NCI-H146 treated with DMSO at 0.1 percent for 48 hours (cell line): ENCODE measurements at regions not wholly inside any gene's neighbourhood (a gene's known extent, or its start where the extent isn't known, plus 50 kb on each side); places are given as distances from the start of the nearest gene placed in this dataset.
"Not testable (repeated sequence)": the region's sequence is repeated elsewhere in the genome, so short reads cannot be mapped to it uniquely, and the experiment has no call there.

Experiments used
- DNase-seq: peaks from one replicate; lab custom pipeline; 2025; ENCODE audit not compliant: unreplicated experiment; lab: John Stamatoyannopoulos, UW

GRCh38 chr14:71753126-71753830 is 179.0 kb upstream of the RGS6 start:
- peak; percentile 22 for DNase-seq

GRCh38 chr14:71753976-71754375 is 178.3 kb upstream of the RGS6 start:
- no peak for DNase-seq

DNA sequence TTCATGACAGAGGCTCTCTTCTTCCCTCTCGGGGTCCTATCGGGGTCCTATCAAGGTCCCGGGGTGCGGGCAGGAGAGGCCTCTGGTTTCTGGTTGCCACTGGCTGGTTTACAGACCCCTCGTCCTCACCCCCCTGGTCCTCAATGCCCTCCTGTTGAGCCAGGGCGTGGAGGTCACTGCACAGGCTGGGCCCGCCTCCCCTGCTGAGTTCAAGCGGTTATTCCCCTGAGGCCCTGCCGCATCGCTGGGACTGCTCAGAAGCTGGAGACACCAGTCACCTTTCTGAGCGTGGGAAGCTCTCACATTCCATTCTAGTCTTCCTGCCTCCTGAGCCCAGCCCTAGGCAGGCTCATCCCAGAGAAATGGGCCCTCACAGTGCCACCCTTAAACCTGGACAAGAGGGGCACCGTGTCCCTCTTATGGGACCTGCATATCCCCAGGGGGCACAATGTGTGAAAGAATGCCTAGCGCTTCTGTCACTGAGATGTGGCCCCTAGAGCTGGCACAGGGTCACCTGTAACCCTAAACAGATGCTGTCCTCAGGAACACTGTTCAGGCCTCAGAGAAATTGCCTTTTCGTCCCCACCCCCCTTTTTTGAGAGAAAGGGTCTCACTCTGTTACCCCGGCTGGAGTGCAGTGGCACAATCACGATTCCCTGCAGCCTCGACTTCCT is 177.7 kb upstream of the RGS6 start:
- DNase-seq: no peak

DNA sequence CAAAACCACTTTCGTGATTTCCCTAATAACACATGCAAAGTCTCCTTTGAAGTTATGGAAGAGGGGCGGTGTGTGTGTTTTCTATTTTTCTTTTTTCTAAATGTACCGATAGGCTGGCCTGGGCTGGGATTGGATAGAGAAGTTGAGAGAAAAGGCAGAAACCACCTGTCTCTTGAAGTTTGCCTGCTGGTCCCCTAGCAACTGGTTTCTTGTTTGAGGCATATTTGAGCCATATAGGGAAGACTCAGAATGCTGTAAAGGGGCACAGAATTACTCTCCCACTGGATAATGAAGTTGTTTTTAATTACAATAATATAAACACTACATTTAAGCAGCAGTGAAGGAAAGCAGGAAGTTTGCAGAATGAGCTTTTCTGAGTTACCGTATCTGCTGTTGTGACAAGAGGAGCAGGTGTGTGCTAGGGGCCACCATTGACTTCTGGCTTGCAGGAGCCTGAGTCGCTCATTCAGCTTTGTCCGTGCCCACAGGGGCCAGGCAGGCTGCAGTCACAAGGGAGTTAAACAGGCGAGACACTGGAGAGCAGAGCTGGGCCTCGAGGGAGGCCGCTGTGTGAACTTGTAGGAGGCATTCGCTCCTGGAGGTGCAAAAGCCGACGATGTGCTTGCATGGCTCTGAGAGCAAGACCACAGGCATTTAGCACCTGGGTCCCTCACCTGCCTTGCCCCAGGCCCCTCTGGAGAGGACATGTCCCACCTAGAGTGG is 173.8 kb upstream of the RGS6 start:
- no peak for DNase-seq

GRCh38 chr14:71762575-71762974 is 169.7 kb upstream of the RGS6 start:
- DNase-seq: no peak

GRCh38 chr14:71764701-71765382 is 167.4 kb upstream of the RGS6 start:
- DNase-seq: no peak

GRCh38 chr14:71765505-71765904 is 166.7 kb upstream of the RGS6 start:
- no peak for DNase-seq

- no peak for DNase-seq
Observed at GRCh38 chr14:71770431-71770830, 161.8 kb upstream of the RGS6 start.

DNA sequence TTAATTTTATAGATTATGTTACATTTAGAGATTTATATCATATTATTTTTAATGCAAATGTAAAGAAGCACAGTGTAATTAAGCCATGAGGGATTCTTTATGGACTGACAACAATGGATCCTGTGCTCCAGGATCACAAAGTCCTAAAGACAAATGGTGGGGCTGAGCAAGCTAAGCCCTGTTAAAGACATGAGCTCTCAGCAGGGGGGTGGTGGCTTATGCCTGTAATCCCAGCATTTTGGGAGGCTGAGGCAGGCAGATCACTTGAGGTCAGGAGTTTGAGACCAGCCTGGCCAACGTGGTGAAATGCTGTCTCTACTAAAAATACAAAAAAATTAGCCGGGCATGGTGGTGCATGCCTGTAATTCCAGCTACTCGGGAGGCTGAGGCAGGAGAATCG is 160.8 kb upstream of the RGS6 start:
- DNase-seq: not testable (repeated sequence)

DNA sequence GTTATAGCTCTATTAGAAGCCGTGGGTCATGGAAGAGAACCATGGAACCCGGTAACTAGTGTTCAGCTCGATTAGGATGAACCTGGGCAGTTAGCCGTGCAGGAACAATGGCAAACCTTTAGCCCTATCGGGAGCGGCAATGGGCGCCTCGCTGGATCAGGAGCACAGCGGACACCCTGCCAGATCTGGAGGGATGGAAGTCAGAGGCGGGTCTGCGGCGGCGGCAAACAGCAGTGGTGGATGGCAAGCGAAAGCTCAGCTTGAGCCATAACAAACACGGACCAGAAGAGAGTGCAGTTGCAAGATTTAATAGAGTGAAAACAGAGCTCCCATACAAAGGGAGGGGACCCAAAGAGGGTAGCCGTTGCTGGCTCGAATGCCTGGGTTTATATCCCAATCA is 160.2 kb upstream of the RGS6 start:
- DNase-seq: not testable (repeated sequence)

GRCh38 chr14:71773898-71774481 is 158.2 kb upstream of the RGS6 start:
- no peak for DNase-seq

DNA sequence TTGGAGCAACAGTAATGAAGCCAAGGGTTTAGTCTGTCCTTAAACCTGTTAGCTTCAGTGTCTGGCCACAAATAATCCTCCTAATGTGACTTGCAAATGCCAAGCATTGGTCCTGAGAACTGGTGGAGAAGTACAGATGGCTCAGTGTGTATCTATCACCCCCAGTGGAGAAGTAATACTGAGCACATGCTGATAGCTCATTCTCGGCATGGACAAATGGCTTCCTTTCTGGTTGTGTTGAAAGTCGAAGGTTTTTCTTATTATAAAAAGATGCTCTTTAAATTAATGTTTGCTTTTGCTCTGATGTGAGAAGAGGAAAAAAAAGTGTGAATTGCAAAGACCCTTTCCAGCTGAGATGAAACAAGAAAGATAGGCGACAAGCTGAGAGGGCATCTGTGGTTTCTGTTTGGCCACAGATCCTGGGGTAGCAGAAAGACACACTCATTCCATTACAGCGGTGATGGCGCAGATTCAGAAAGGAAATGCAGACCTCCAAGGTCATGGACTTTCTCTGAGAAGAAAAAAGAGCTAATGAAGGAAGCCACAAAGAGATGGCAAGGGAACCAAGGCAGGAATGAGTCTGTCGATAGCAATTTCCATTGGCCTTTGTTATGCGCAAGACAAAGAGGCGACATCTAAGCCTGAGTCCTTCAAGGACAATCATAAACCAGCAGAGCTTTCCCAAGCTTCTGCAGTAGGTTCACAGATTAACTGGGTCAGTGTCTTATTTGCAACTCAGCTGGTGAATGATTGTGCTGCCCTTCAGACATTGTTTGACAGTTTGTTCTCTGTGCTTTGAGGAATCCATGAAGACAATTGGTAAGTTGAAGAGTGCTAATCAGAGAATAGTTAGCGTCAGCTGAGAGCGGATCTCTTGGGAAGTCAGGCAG is 155.5 kb upstream of the RGS6 start:
- DNase-seq: no peak

GRCh38 chr14:71780075-71780474 is 152.2 kb upstream of the RGS6 start:
- DNase-seq: no peak

DNA sequence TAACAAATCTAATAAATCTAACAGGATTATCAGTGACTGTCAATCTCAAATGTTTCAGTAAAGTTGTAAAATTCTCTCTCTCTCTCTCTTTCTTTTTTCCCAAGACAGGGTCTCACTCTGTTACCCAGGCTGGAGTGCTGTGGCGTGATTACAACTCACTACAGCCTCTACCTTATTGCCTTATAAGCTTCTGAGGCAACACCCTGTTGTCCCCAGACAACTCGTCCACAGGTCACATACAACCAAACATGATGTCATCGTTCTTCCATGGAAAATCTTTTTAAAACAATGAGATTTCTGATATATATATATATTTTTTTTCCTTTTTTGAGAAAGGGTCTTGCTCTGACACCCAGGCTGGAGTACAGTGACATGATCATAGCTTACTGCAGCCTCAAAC is 151.4 kb upstream of the RGS6 start:
- DNase-seq: no peak

DNA sequence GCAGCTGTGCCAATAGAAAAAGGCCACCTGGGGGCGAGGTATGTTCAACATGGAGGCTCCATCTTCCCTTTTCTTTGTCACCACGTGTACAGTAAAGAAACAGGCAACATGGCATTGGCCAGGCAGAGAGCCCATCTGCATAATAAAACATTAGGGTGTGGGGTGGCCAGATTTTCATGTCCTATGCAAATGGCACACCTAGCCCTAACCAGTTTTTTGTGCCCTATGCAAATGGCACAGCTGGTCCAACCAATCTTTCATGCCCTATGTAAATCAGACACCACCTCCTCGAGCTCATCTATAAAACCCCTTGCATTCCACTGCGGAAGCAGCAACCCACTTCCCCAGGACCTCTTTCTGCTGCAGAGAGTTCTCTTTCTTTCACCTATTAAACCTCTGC is 149.1 kb upstream of the RGS6 start:
- DNase-seq: no peak

DNA sequence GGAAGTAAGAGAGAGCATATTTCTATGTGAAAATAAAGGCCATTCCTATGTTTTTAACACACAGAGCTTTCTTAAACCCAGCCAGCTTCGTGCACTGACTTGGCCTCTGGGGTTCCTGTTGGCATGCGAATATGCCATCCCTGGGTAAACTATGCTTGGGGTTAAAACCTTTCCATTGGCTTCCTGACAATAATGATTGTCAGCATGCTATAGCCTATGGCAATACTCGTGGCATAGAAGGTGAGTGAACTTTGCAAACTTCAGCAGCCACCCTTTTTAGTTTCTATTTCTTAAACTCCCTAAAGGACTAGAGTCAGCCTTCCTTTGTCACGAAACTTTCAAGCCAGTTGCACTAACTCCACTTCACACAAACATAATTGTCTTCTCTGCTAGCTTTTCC is 148.4 kb upstream of the RGS6 start:
- no peak for DNase-seq

GRCh38 chr14:71789005-71789404 is 143.2 kb upstream of the RGS6 start:
- no peak for DNase-seq

DNA sequence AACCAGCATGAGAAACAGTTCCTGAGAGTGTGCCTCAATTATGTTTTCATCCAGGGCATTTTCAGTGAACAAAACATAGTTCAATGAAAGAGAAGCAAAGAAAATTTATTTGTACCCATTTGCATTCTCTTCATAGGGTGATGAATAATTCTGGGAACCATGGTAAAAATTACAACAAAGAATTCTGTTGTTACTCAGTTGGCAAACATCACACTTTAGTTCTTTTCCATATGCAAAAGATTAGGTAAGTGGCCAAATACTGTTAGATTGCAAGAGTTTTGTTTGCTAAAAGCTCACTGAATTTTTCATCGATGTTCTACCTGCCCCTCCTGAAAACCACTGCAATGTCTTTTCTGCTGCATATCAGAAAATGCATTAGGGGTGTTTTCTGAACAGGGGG is 132.4 kb upstream of the RGS6 start:
- no peak for DNase-seq

GRCh38 chr14:71800878-71801277 is 131.4 kb upstream of the RGS6 start:
- no peak for DNase-seq

DNA sequence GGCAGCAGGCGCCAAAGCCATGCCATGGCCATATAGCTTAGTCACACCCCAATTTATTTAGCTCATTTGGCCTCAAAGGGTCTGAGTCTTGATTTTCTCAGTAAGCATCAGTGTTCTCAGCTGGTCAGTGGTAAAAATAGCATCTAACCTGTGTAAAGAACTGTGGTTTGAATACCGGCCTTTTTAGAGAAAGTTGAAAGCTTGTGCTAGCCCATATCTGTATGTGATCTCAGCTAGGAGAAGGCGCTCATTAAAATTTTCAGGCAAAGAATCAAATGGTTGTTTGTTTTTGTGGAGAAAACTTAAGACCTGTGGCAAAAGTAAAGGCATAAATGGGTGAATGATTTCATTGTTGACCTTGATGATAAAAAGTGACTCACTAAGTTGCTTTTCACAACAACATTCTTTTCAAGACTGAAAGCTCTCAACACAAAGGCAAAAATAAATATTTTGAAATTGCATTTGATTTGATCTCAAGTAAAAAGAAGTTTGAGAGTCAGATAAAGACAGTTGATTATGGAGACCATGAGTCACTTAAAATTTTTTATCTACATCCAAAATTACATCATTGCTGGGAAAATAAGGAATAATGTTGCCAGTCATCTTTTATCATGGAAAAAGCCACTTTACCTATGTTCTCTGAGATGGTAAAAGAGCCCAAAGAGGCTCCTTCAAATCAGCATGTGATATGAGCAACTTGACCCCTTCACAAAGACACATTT is 128.5 kb upstream of the RGS6 start:
- no peak for DNase-seq
